Midbrain (tissue), 1 donor: ENCODE measurements at regions not wholly inside any gene's neighbourhood (a gene's known extent, or its start where the extent isn't known, plus 50 kb on each side); places are given as distances from the start of the nearest gene placed in this dataset.
"Not testable (repeated sequence)": the region's sequence is repeated elsewhere in the genome, so short reads cannot be mapped to it uniquely, and the experiment has no call there.

Source experiments
- DNase-seq: peaks from one replicate; lab custom pipeline; 2025; lab: John Stamatoyannopoulos, UW

- no peak for DNase-seq
Observed at GRCh38 chr14:42508209-42508946, 901.7 kb downstream of the LRFN5 start.

GRCh38 chr14:42504433-42504832 is 897.8 kb downstream of the LRFN5 start:
- no peak for DNase-seq

GRCh38 chr14:42499137-42499536 is 892.5 kb downstream of the LRFN5 start:
- DNase-seq, result no peak

GRCh38 chr14:42490536-42490935 is 883.9 kb downstream of the LRFN5 start:
- no peak for DNase-seq

GRCh38 chr14:42488965-42489364 is 882.3 kb downstream of the LRFN5 start:
- DNase-seq, result no peak

GRCh38 chr14:42482345-42482971 is 875.8 kb downstream of the LRFN5 start:
- not testable (repeated sequence) for DNase-seq

GRCh38 chr14:42481714-42482113 is 875.0 kb downstream of the LRFN5 start:
- not testable (repeated sequence) for DNase-seq

GRCh38 chr14:42480255-42480654 is 873.6 kb downstream of the LRFN5 start:
- no peak for DNase-seq

- no peak for DNase-seq
Observed at GRCh38 chr14:42475289-42475688, 868.6 kb downstream of the LRFN5 start.

- DNase-seq, result no peak
Observed at GRCh38 chr14:42470427-42470719, 863.7 kb downstream of the LRFN5 start.

- DNase-seq, result no peak
Observed at GRCh38 chr14:42469637-42470426, 863.2 kb downstream of the LRFN5 start.

- DNase-seq, result no peak
Observed at GRCh38 chr14:42460673-42461072, 854.0 kb downstream of the LRFN5 start.

GRCh38 chr14:42459171-42459685 is 852.6 kb downstream of the LRFN5 start:
- no peak for DNase-seq

- no peak for DNase-seq
Observed at GRCh38 chr14:42441615-42442014, 834.9 kb downstream of the LRFN5 start.

- DNase-seq, result no peak
Observed at GRCh38 chr14:42437809-42438208, 831.1 kb downstream of the LRFN5 start.

GRCh38 chr14:42429401-42429800 is 822.7 kb downstream of the LRFN5 start:
- DNase-seq, result no peak

GRCh38 chr14:42428996-42429395 is 822.3 kb downstream of the LRFN5 start:
- no peak for DNase-seq

GRCh38 chr14:42424501-42424900 is 817.8 kb downstream of the LRFN5 start:
- DNase-seq, result no peak

GRCh38 chr14:42421377-42422078 is 814.9 kb downstream of the LRFN5 start:
- no peak for DNase-seq

GRCh38 chr14:42420071-42420470 is 813.4 kb downstream of the LRFN5 start:
- no peak for DNase-seq

- no peak for DNase-seq
Observed at GRCh38 chr14:42407153-42407552, 800.5 kb downstream of the LRFN5 start.

- no peak for DNase-seq
Observed at GRCh38 chr14:42391146-42391834, 784.6 kb downstream of the LRFN5 start.
